Activated T-cell treated with anti-CD3 and anti-CD28 coated beads, Interleukin-2, amount 50 U/mL, for 4 hours (primary cell): ENCODE measurements at regions not wholly inside any gene's neighbourhood (a gene's known extent, or its start where the extent isn't known, plus 50 kb on each side); places are given as distances from the start of the nearest gene placed in this dataset.

ENCODE experiments used
- ATAC-seq, 2 donors: fragments of 200-7000 bp; cut with Tn5 transposase; one replicate each; pipeline ENCODE4 v1.10.0; 2021
- DNase-seq: peaks from one replicate; pipeline ENCODE4 v3.0.0-alpha.2; 2020
- H3K27me3 Mint-ChIP-seq: one replicate; pipeline ENCODE4 v1.8.0; 2021; ENCODE audit warnings: low read depth, mixed read lengths
- H3K36me3 Mint-ChIP-seq: one replicate; pipeline ENCODE4 v1.8.0; 2022; ENCODE audit warnings: mixed read lengths; ENCODE audit not compliant: insufficient read depth
- H3K4me1 Mint-ChIP-seq: one replicate; pipeline ENCODE4 v1.8.0; 2021; ENCODE audit warnings: low read depth, mixed read lengths
- H3K4me3 Mint-ChIP-seq: one replicate; pipeline ENCODE4 v1.8.0; 2021; ENCODE audit warnings: mild to moderate bottlenecking, moderate library complexity, mixed read lengths
- H3K9me3 Mint-ChIP-seq: one replicate; pipeline ENCODE4 v1.8.0; 2021; ENCODE audit warnings: mixed read lengths

- H3K4me1 Mint-ChIP-seq: no peaks in the 10 kb centered on the region
- no peaks in the 10 kb centered on the region for H3K9me3 Mint-ChIP-seq
- ATAC-seq (no peak), DNase-seq (no peak)
- H3K4me3 Mint-ChIP-seq: no peak overlapping the region
- no peaks in the 10 kb centered on the region for H3K27me3 Mint-ChIP-seq
- H3K36me3 Mint-ChIP-seq: no peaks in the 10 kb centered on the region
Measured at GRCh38 chr2:9105601-9106337, 100.8 kb upstream of the ASAP2 start.

DNA sequence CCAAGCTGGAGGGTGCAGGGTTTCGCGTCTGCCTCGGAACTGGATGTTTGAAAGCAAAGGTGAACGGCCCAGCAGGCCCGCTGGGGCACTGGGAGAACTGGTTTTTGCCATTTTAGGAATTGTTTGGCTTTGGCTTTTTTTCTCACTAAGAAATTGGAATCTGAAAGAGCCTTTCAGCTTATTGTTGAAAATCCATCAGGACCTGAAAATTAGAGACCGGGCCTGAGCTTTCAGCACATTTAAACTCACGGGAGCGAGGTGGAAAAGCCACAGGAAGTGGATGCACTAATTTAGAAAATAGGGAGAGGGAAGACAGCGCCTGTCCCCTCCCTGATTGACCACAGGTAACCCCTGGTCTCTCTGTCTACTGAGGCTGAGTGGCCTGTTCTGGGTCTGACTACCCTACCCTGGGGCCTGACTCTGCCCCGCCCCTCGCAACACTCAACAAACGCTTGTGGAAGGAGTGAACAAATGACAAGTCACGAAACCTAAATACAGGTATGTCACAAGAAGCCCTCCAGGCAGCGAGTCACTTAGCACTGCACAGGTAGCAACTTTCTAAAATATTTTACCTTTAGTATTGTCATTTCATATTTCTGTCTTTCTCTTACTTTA lies 100.3 kb upstream of the MBOAT2 start:
- Mint-ChIP-seq H3K27me3 (no peaks in the 10 kb centered on the region), H3K4me3 (no peak overlapping the region), H3K9me3 (no peaks in the 10 kb centered on the region), H3K36me3 (no peaks in the 10 kb centered on the region), H3K4me1 (peaks cover 5% of the 10 kb centered on the region)
- no peak for DNase-seq
- no peak for ATAC-seq

- Mint-ChIP-seq H3K9me3 (no peaks in the 10 kb centered on the region), H3K4me3 (no peak overlapping the region), H3K27me3 (no peaks in the 10 kb centered on the region), H3K36me3 (no peaks in the 10 kb centered on the region), H3K4me1 (peaks cover 5% of the 10 kb centered on the region)
- DNase-seq (no peak), ATAC-seq (no peak)
Measured at GRCh38 chr2:9102861-9103662, 99.6 kb upstream of the MBOAT2 start.

DNA sequence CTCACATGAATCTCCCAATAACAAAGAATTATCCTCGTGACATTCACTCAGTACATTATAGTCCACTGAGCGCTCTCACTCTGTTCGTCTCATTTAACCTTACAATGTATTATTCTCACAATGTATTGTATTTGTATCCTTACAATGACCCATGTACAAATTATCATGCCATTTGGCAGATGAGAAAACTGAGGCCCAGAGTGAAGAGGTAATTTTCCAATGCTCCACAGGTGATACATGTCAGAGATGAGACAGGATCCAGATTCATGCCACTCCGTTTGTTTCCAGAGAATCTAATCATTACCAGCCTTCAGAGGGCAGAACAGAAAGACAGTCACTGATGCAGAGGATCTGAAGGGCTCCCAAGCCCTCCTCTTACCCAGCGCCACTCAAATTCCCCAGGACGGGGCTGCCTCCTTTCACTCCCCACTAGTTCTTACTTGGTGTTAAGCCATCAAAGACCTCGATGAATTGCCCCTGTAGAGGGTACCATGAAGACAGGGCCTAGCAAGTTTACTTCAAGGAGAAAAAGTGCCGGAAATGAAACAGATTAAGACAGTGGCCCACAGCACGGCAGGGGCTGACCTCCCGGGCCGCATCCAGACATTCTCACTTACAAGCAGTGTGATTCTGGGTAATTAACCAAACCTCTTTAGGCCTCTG lies 98.4 kb upstream of the MBOAT2 start:
- H3K36me3 Mint-ChIP-seq: no peaks in the 10 kb centered on the region
- ATAC-seq (no peak), DNase-seq (no peak)
- no peak overlapping the region for H3K4me3 Mint-ChIP-seq
- H3K9me3 Mint-ChIP-seq: no peaks in the 10 kb centered on the region
- peaks cover 5% of the 10 kb centered on the region for H3K27me3 Mint-ChIP-seq
- peaks cover 5% of the 10 kb centered on the region for H3K4me1 Mint-ChIP-seq

DNA sequence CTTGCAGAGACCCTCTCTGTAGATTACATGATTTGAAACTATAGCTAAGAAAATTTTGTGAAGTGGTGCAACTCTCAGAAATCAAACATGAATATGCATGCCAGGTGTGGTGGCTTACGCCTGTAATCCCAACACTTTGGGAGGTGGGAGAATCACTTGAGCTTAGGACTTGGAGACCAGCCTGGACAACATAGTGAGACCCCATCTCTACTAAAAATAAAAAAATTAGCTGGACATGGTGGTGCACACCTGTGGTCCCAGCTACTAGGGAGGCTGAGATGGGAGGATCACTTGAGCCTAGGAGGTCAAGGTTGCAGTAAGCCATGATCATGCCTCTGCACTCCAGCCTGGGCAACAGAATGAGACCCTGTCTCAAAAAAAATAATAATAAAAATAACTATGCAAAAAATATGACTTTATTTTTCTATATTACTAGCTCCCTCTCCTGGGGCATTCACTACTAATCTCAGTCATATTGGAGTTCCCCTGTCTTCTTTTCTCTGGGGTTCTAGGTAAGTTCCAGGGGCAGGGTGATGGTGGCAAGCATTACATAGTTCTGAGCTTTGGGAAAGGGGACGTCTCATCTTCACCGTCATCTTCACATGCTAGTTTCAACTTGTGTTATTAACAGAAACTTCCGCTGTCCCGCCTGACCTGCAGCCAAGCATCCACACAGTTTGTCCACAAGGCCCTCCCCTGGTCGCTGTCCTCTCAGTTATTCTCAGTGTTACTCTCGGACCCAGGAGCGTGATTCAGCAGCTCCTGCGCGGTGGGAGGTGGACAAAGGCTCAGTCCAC lies 96.8 kb upstream of the MBOAT2 start:
- Mint-ChIP-seq H3K9me3 (no peaks in the 10 kb centered on the region), H3K27me3 (peaks cover 12% of the 10 kb centered on the region), H3K36me3 (no peaks in the 10 kb centered on the region), H3K4me3 (no peak overlapping the region), H3K4me1 (peaks cover 5% of the 10 kb centered on the region)
- ATAC-seq: no peak
- DNase-seq: no peak

- no peaks in the 10 kb centered on the region for H3K9me3 Mint-ChIP-seq
- ATAC-seq: peak; percentile 74 to 88
- no peak overlapping the region for H3K4me3 Mint-ChIP-seq
- DNase-seq: no peak
- H3K4me1 Mint-ChIP-seq: peaks cover 5% of the 10 kb centered on the region
- H3K36me3 Mint-ChIP-seq: no peaks in the 10 kb centered on the region
- H3K27me3 Mint-ChIP-seq: peaks cover 19% of the 10 kb centered on the region
Measured at GRCh38 chr2:9099341-9099751, 95.9 kb upstream of the MBOAT2 start.

- no peaks in the 10 kb centered on the region for H3K9me3 Mint-ChIP-seq
- H3K4me3 Mint-ChIP-seq: no peak overlapping the region
- H3K27me3 Mint-ChIP-seq: peaks cover 33% of the 10 kb centered on the region
Measured at GRCh38 chr2:9097892-9098291, 94.4 kb upstream of the MBOAT2 start.

GRCh38 chr2:9097239-9097638 lies 93.8 kb upstream of the MBOAT2 start:
- no peaks in the 10 kb centered on the region for H3K36me3 Mint-ChIP-seq
- DNase-seq (no peak), ATAC-seq (no peak)
- H3K4me1 Mint-ChIP-seq: peaks cover 5% of the 10 kb centered on the region
- H3K4me3 Mint-ChIP-seq: no peak overlapping the region
- peaks cover 39% of the 10 kb centered on the region for H3K27me3 Mint-ChIP-seq
- H3K9me3 Mint-ChIP-seq: no peaks in the 10 kb centered on the region

More at GRCh38 chr2:9097892-9098291, 94.4 kb upstream of the MBOAT2 start:
- no peak for ATAC-seq
- peaks cover 5% of the 10 kb centered on the region for H3K4me1 Mint-ChIP-seq
- H3K36me3 Mint-ChIP-seq: no peaks in the 10 kb centered on the region
- no peak for DNase-seq

GRCh38 chr2:9096761-9097160 lies 93.3 kb upstream of the MBOAT2 start:
- H3K9me3 Mint-ChIP-seq: no peaks in the 10 kb centered on the region
- peaks cover 42% of the 10 kb centered on the region for H3K27me3 Mint-ChIP-seq
- no peak for ATAC-seq
- DNase-seq: no peak
- no peaks in the 10 kb centered on the region for H3K36me3 Mint-ChIP-seq
- peaks cover 5% of the 10 kb centered on the region for H3K4me1 Mint-ChIP-seq
- H3K4me3 Mint-ChIP-seq: no peak overlapping the region

DNA sequence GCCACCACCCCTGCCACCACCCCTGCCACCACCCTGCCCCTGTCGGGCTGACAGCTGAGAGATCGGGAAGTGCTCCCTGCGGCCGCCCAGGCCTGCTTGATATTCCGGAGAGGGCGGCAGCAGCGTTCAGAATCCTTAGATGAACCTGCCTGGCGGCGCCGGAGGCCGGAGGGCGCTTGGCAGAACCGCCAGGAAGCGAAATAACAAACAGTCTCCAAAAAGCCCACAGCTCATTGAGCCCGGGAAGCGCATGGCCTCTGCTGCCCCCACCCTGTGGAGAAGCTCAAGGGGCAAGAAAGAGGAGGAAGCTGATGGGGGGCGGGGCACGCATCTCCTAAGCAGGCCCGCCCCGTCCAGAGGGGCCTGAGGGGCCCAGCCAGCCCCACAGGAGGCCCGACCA lies 92.2 kb upstream of the MBOAT2 start:
- Mint-ChIP-seq H3K36me3 (no peaks in the 10 kb centered on the region), H3K9me3 (no peaks in the 10 kb centered on the region), H3K27me3 (peaks cover 42% of the 10 kb centered on the region), H3K4me1 (peaks cover 5% of the 10 kb centered on the region), H3K4me3 (no peak overlapping the region)
- ATAC-seq (no peak), DNase-seq (no peak)

- H3K27me3 Mint-ChIP-seq: peaks cover 42% of the 10 kb centered on the region
- ATAC-seq (no peak), DNase-seq (no peak)
- no peaks in the 10 kb centered on the region for H3K9me3 Mint-ChIP-seq
- peaks cover 5% of the 10 kb centered on the region for H3K4me1 Mint-ChIP-seq
- H3K36me3 Mint-ChIP-seq: no peaks in the 10 kb centered on the region
- no peak overlapping the region for H3K4me3 Mint-ChIP-seq
Measured at GRCh38 chr2:9095226-9095625, 91.7 kb upstream of the MBOAT2 start.

- Mint-ChIP-seq H3K27me3 (peaks cover 44% of the 10 kb centered on the region), H3K36me3 (no peaks in the 10 kb centered on the region), H3K9me3 (no peaks in the 10 kb centered on the region), H3K4me3 (no peak overlapping the region), H3K4me1 (peaks cover under 1% of the 10 kb centered on the region)
- no peak for DNase-seq
- ATAC-seq: no peak
Measured at GRCh38 chr2:9094117-9094516, 90.6 kb upstream of the MBOAT2 start.

DNA sequence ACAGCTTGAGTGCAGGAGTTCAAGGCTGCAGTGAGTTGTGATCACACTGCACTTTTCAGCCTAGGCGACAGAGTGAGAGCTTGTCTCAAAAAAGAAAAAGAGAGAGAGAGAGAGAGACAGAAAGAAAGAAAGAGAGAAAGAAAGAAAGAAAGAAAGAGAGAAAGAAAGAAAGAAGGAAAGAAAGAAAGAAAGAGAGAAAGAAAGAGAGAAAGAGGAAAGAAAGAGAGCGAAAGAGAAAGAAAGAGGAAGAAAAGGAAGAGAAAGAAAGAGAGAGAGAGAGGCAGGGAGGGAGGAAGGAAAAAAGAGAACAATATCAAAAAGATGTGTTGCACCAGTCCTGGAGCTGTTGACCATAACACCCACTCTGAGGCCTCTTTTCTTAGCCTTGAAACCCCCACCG lies 89.8 kb upstream of the MBOAT2 start:
- H3K27me3 Mint-ChIP-seq: peaks cover 44% of the 10 kb centered on the region
- H3K36me3 Mint-ChIP-seq: no peaks in the 10 kb centered on the region
- DNase-seq: no peak
- H3K4me1 Mint-ChIP-seq: no peaks in the 10 kb centered on the region
- H3K9me3 Mint-ChIP-seq: no peaks in the 10 kb centered on the region
- H3K4me3 Mint-ChIP-seq: no peak overlapping the region
- ATAC-seq: no peak
